ENCODE measurements at regions not wholly inside any gene's neighbourhood (a gene's known extent, or its start where the extent isn't known, plus 50 kb on each side); places are given as distances from the start of the nearest gene placed in this dataset.

- TF ChIP-seq CTCF (IDR thresholded peaks at IDR 0.05) (no peak), POLR2A (IDR thresholded peaks at IDR 0.05) (no peak)
- H3K27ac ChIP-seq: no peak overlapping the region
- WGBS, 2 donors: 87 to 96% methylated on average over 2 to 3 of the region's 3 CpGs
Observed at GRCh38 chrX:96453139-96453538, 231.5 kb upstream of the DIAPH2 start.

GRCh38 chrX:96455078-96455477 lies 229.6 kb upstream of the DIAPH2 start:
- H3K4me1 ChIP-seq: no peaks in the 10 kb centered on the region
- no peak overlapping the region for H3K27ac ChIP-seq
- H3K36me3 ChIP-seq (ENCODE audit: low read depth, missing control alignments): no peaks in the 10 kb centered on the region
- DNase-seq: no peak
- H3K27me3 ChIP-seq: no peaks in the 10 kb centered on the region
- no peak overlapping the region for H3K4me3 ChIP-seq
- H3K9me3 ChIP-seq: no peaks in the 10 kb centered on the region
- TF ChIP-seq POLR2A (IDR thresholded peaks at IDR 0.05) (no peak), CTCF (IDR thresholded peaks at IDR 0.05) (no peak)
- WGBS, 2 donors: 90 to 95% methylated on average over 3 of the region's 3 CpGs
- intact Hi-C loops (cut with DNase I; ENCODE audit: low total_unique reads): no loop called here

More at GRCh38 chrX:96453139-96453538, 231.5 kb upstream of the DIAPH2 start:
- intact Hi-C loops (cut with DNase I; ENCODE audit: low total_unique reads): no loop called here
- DNase-seq: no peak
- no peaks in the 10 kb centered on the region for H3K27me3 ChIP-seq
- no peaks in the 10 kb centered on the region for H3K4me1 ChIP-seq
- no peaks in the 10 kb centered on the region for H3K36me3 ChIP-seq (ENCODE audit: low read depth, missing control alignments)
- no peak overlapping the region for H3K4me3 ChIP-seq
- no peaks in the 10 kb centered on the region for H3K9me3 ChIP-seq

- Histone ChIP-seq H3K36me3 (ENCODE audit: low read depth, missing control alignments) (no peaks in the 10 kb centered on the region), H3K4me3 (no peak overlapping the region), H3K9me3 (no peaks in the 10 kb centered on the region), H3K4me1 (no peaks in the 10 kb centered on the region), H3K27me3 (no peaks in the 10 kb centered on the region), H3K27ac (no peak overlapping the region)
- DNase-seq: no peak
- intact Hi-C loops (cut with DNase I; ENCODE audit: low total_unique reads): no loop called here
- WGBS, 2 donors: 60 to 77% methylated on average over 9 to 11 of the region's 16 CpGs
- TF ChIP-seq CTCF (IDR thresholded peaks at IDR 0.05) (no peak), POLR2A (IDR thresholded peaks at IDR 0.05) (no peak)
Observed at GRCh38 chrX:96464880-96465558, 219.6 kb upstream of the DIAPH2 start.

GRCh38 chrX:96474029-96474740 lies 210.5 kb upstream of the DIAPH2 start:
- Histone ChIP-seq H3K4me1 (no peaks in the 10 kb centered on the region), H3K27me3 (no peaks in the 10 kb centered on the region), H3K4me3 (no peak overlapping the region), H3K9me3 (no peaks in the 10 kb centered on the region), H3K36me3 (ENCODE audit: low read depth, missing control alignments) (no peaks in the 10 kb centered on the region), H3K27ac (no peak overlapping the region)
- intact Hi-C loops (cut with DNase I; ENCODE audit: low total_unique reads): no loop called here
- DNase-seq: no peak
- WGBS, 2 donors: 83 to 85% methylated on average over 4 of the region's 4 CpGs
- TF ChIP-seq POLR2A (IDR thresholded peaks at IDR 0.05) (no peak), CTCF (IDR thresholded peaks at IDR 0.05) (no peak)

Measured in testis (tissue), 2 donors.